ENCODE measurements at regions not wholly inside any gene's neighbourhood (a gene's known extent, or its start where the extent isn't known, plus 50 kb on each side); places are given as distances from the start of the nearest gene placed in this dataset.
"Not testable (repeated sequence)": the region's sequence is repeated elsewhere in the genome, so short reads cannot be mapped to it uniquely, and the experiment has no call there.

GRCh38 chr12:24356240-24356804, 406.9 kb upstream of the SOX5 start:
- Histone ChIP-seq H3K4me1 (no peaks in the 10 kb centered on the region), H3K36me3 (no peaks in the 10 kb centered on the region), H3K9me3 (no peaks in the 10 kb centered on the region), H3K4me3 (no peak overlapping the region), H3K27me3 (no peaks in the 10 kb centered on the region), H3K27ac (no peak overlapping the region)
- TF ChIP-seq CTCF (IDR thresholded peaks at IDR 0.05), result no peak
- DNase-seq, result no peak
- ATAC-seq, result no peak
- FAIRE-seq, result no peak
- intact Hi-C loops (cut with DNase I), result no loop called here
- WGBS, 2 donors, result 63 to 82% methylated on average over 3 of the region's 3 CpGs

GRCh38 chr12:24352363-24352762, 402.9 kb upstream of the SOX5 start:
- H3K4me3 ChIP-seq, result no peak overlapping the region
- no peaks in the 10 kb centered on the region for H3K9me3 ChIP-seq
- TF ChIP-seq CTCF (IDR thresholded peaks at IDR 0.05), result no peak
- FAIRE-seq (no peak), DNase-seq (no peak), ATAC-seq (no peak)
- intact Hi-C loops (cut with DNase I), result no loop called here
- no peaks in the 10 kb centered on the region for H3K27me3 ChIP-seq
- no peaks in the 10 kb centered on the region for H3K4me1 ChIP-seq
- no peak overlapping the region for H3K27ac ChIP-seq
- 67 to 82% methylated on average over 5 of the region's 5 CpGs for WGBS, 2 donors
- H3K36me3 ChIP-seq, result no peaks in the 10 kb centered on the region

GRCh38 chr12:24349051-24349799, 399.8 kb upstream of the SOX5 start:
- no peaks in the 10 kb centered on the region for H3K4me1 ChIP-seq
- ATAC-seq, result no peak
- no peak overlapping the region for H3K4me3 ChIP-seq
- no peaks in the 10 kb centered on the region for H3K36me3 ChIP-seq
- intact Hi-C loops (cut with DNase I), result no loop called here
- H3K27me3 ChIP-seq, result no peaks in the 10 kb centered on the region
- H3K9me3 ChIP-seq, result no peaks in the 10 kb centered on the region
- H3K27ac ChIP-seq, result no peak overlapping the region
- no peak for TF ChIP-seq CTCF (IDR thresholded peaks at IDR 0.05)
- DNase-seq, result no peak
- 73 to 86% methylated on average over 4 of the region's 4 CpGs for WGBS, 2 donors
- no peak for FAIRE-seq

- H3K27me3 ChIP-seq; FAIRE-seq; ATAC-seq; H3K9me3 ChIP-seq; H3K27ac ChIP-seq; H3K4me1 ChIP-seq; H3K4me3 ChIP-seq; DNase-seq; intact Hi-C loops (cut with DNase I); H3K36me3 ChIP-seq: not testable (repeated sequence)
- WGBS, 2 donors, result 79 to 94% methylated on average over 5 of the region's 5 CpGs
Measured at GRCh38 chr12:24348180-24348579, 398.7 kb upstream of the SOX5 start.

- H3K27ac ChIP-seq, result no peak overlapping the region
- H3K4me3 ChIP-seq, result no peak overlapping the region
- H3K36me3 ChIP-seq, result no peaks in the 10 kb centered on the region
- no peak for TF ChIP-seq CTCF (IDR thresholded peaks at IDR 0.05)
- H3K9me3 ChIP-seq, result no peaks in the 10 kb centered on the region
- no peaks in the 10 kb centered on the region for H3K4me1 ChIP-seq
- no peak for DNase-seq
- intact Hi-C loops (cut with DNase I), result no loop called here
- FAIRE-seq, result no peak
- no peaks in the 10 kb centered on the region for H3K27me3 ChIP-seq
- no peak for ATAC-seq
Measured at GRCh38 chr12:24328261-24328660, 378.8 kb upstream of the SOX5 start.

Measured in pancreas (tissue), 10 donors.